Keratinocyte (primary cell): ENCODE measurements at regions not wholly inside any gene's neighbourhood (a gene's known extent, or its start where the extent isn't known, plus 50 kb on each side); places are given as distances from the start of the nearest gene placed in this dataset.
A peak's percentile ranks its signal among the peaks of the same experiment; 100 is the strongest.

Experiments used
- DNase-seq: peaks from one replicate; pipeline ENCODE4 v3.0.0-alpha.2; 2011; ENCODE audit warnings: low read depth, missing footprints, low spot score
- FAIRE-seq: peaks from 2 replicates; lab custom pipeline; 2011; peaks lifted over from hg19 to GRCh38; lab: Jason Lieb, UNC
- H2AFZ ChIP-seq: 2 replicates; pipeline ENCODE4 v1.6.0; 2012; ENCODE audit warnings: low read length, control low read depth, inconsistent platforms; ENCODE audit not compliant: control insufficient read depth
- H3K27ac ChIP-seq: 2 replicates; pipeline ENCODE4 v1.5.1; 2011; ENCODE audit warnings: low read length; ENCODE audit not compliant: control insufficient read depth, insufficient read depth
- H3K27me3 ChIP-seq: 3 replicates; pipeline ENCODE4 v1.6.0; 2011; ENCODE audit warnings: low read length; ENCODE audit not compliant: control insufficient read depth, insufficient read depth; ENCODE audit errors: extremely low read depth
- H3K36me3 ChIP-seq, 2 experiments: 2 replicates in 1 of 2; 3 replicates in 1 of 2; pipeline ENCODE4 v1.5.1; 2011; ENCODE audit warnings: low read length in 2 of 2, mild to moderate bottlenecking in 1 of 2; ENCODE audit not compliant: control insufficient read depth in 2 of 2, insufficient read depth in 2 of 2; ENCODE audit errors: extremely low read depth in 1 of 2
- H3K4me1 ChIP-seq: 3 replicates; pipeline ENCODE4 v1.5.1; 2011; ENCODE audit warnings: low read length; ENCODE audit not compliant: control insufficient read depth, insufficient read depth; ENCODE audit errors: extremely low read depth
- H3K4me2 ChIP-seq: 3 replicates; pipeline ENCODE4 v1.6.0; 2011; ENCODE audit warnings: low read depth, low read length; ENCODE audit not compliant: control insufficient read depth, insufficient read depth; ENCODE audit errors: extremely low read depth
- H3K4me3 ChIP-seq, 3 experiments: fragments of 200-600 bp in 1 of 3; sonication (generic) in 1 of 3; 2 replicates in 2 of 3; 3 replicates in 1 of 3; pipeline ENCODE4 v1.5.1; 2011 to 2016; ENCODE audit warnings: low read length in 3 of 3, mild to moderate bottlenecking in 3 of 3, control low read depth in 2 of 3, inconsistent platforms in 1 of 3, low read depth in 1 of 3, mixed read lengths in 1 of 3, mixed run types in 1 of 3, moderate library complexity in 1 of 3; ENCODE audit not compliant: control insufficient read depth in 2 of 3, insufficient read depth in 2 of 3; ENCODE audit errors: extremely low read depth in 1 of 3
- H3K79me2 ChIP-seq: 2 replicates; pipeline ENCODE4 v1.6.0; 2012; ENCODE audit warnings: low read length; ENCODE audit not compliant: control insufficient read depth, insufficient read depth
- H3K9ac ChIP-seq: 3 replicates; pipeline ENCODE4 v1.6.0; 2011; ENCODE audit warnings: low read length; ENCODE audit not compliant: control insufficient read depth, insufficient read depth; ENCODE audit errors: extremely low read depth
- H3K9me1 ChIP-seq: 3 replicates; pipeline ENCODE4 v1.6.0; 2011; ENCODE audit warnings: low read length; ENCODE audit not compliant: control insufficient read depth, insufficient read depth; ENCODE audit errors: extremely low read depth
- H3K9me3 ChIP-seq: 2 replicates; pipeline ENCODE4 v1.5.1; 2012; ENCODE audit warnings: low read depth, low read length; ENCODE audit not compliant: control insufficient read depth
- H4K20me1 ChIP-seq: 3 replicates; pipeline ENCODE4 v1.6.0; 2011; ENCODE audit warnings: low read length; ENCODE audit not compliant: control insufficient read depth, insufficient read depth; ENCODE audit errors: extremely low read depth
- CTCF ChIP-seq, 3 experiments: IDR thresholded peaks in 1 of 3; conservative IDR thresholded peaks in 1 of 3; optimal IDR thresholded peaks in 1 of 3; 2 replicates in 2 of 3; 3 replicates in 1 of 3; pipeline versions ENCODE3 to v1.5.1; 2011; ENCODE audit warnings: low read length in 3 of 3, mild to moderate bottlenecking in 3 of 3, moderate library complexity in 2 of 3, control low read depth in 1 of 3, inconsistent platforms in 1 of 3; ENCODE audit not compliant: insufficient read depth in 2 of 3; ENCODE audit errors: extremely low read depth in 1 of 3
- EZH2 ChIP-seq: IDR thresholded peaks from one replicate; pipeline ENCODE4 v1.6.1; 2012; ENCODE audit warnings: inconsistent platforms, mild to moderate bottlenecking, low read length, moderate library complexity
- dilution Hi-C: fragments of 300-500 bp; cut with MboI; formaldehyde crosslinking; loops from one replicate; pipeline ENCODE4 v1.7.0; 2020; ENCODE audit warnings: low sequenced_read_pairs; ENCODE audit not compliant: extremely low pct_ligation_motif_present

DNA sequence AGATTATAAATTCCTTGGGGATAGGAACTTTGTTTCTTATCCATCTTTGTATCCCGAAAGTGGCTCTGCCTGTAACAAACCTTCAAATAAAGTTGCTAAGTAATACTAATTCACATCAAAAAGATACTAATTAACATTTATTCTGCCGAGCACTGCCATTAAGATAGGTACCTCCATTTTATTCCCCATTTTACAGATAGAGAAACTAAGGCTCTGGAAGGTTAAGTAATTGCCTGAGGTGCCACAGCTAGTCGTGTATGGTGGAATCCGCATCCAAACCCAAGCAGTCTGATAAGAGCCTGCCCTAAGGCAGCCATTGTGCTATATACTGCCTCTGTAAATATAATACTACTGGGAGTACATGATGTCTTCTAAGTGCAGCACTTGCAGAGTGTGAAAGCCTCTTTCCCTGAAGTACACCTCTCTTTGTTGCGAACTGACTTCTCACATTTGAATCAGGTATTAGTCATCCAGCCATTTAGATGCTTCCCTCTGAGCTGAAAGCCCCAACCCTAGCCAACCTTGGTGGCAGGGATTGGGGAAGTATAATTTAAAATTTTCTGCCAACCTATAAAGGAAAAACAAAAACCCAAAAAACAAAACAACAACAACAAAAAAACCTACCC, 78.5 kb upstream of the CHD2 start:
- peak overlapping the region; percentile 89 for H3K27ac ChIP-seq
- no peak overlapping the region for H3K4me3 ChIP-seq
- TF ChIP-seq EZH2 (no peak), CTCF (optimal IDR thresholded peaks at IDR 0.05 in 1 of 3, IDR thresholded peaks at IDR 0.05 in 1 of 3, conservative IDR thresholded peaks at IDR 0.05 in 1 of 3; ENCODE audit: extremely low read depth in 1 of 3, insufficient read depth in 2 of 3, low read length in 3 of 3) (no peak)
- dilution Hi-C loops, result loop anchor here (25.0 kb wide), 1 partner anchor 91 kb away; the partner anchor contains the start of gene CHD2
- H3K9me3 ChIP-seq, result no peaks in the 10 kb centered on the region
- H3K27me3 ChIP-seq, result no peaks in the 10 kb centered on the region
- H3K4me1 ChIP-seq, result peaks cover 52% of the 10 kb centered on the region
- H3K4me2 ChIP-seq, result peak overlapping the region; percentile 35
- DNase-seq, result no peak
- no peaks in the 10 kb centered on the region for H3K9me1 ChIP-seq
- no peaks in the 10 kb centered on the region for H3K79me2 ChIP-seq
- FAIRE-seq, result peak; percentile 87
- peak overlapping the region; percentile 2 for H2AFZ ChIP-seq
- peak overlapping the region; percentile 8 for H3K9ac ChIP-seq
- no peaks in the 10 kb centered on the region for H4K20me1 ChIP-seq
- no peaks in the 10 kb centered on the region for H3K36me3 ChIP-seq

DNA sequence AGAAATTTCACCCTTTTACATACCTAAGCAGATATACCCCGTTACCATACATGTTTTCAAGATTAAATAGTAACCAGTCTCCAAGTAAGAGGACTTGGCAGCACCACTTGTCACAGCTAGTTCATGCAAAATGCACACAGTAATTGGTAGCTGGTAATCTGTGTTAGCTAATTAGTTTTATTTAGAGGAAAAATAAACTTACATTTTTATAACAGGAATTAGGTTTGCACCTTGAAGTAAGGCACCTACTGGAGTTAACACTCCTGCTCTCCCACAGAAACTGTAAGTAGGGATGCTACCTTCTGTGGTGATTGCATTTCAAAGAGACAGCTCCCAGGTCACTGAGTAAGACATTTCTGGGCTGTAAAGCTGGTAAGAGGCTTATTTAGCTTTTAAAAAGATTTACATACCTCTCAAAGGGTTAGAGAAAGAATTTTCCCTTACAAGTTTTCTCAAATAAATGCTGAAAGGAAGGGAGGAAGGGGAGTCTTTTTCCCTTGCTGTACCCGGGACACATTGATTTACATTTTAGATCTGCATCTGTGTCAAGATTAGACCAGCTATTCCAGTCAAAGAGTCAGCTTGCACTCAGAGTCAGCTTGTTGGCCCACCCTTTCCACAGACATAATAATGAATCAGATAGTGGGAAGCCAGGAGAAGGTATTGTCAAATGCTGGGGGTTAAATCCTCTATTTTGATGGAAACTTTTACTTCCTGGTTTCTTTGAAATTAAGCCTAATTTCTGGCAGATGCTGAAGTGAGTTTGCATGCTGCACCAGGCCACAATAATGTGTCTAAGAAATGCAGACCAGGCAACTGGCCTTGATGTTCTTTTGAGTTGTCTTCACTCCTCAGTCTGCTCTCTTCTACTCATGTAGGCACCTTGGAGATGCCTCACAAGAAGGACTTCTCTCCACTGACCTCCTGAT, 77.6 kb upstream of the CHD2 start:
- peak; percentile 26 for FAIRE-seq
- no peaks in the 10 kb centered on the region for H3K27me3 ChIP-seq
- H3K4me1 ChIP-seq, result peaks cover 49% of the 10 kb centered on the region
- peak overlapping the region; percentile 89 for H3K27ac ChIP-seq
- no peaks in the 10 kb centered on the region for H3K36me3 ChIP-seq
- H3K4me2 ChIP-seq, result peak overlapping the region; percentile 35
- no peak for TF ChIP-seq CTCF (optimal IDR thresholded peaks at IDR 0.05 in 1 of 3, IDR thresholded peaks at IDR 0.05 in 1 of 3, conservative IDR thresholded peaks at IDR 0.05 in 1 of 3; ENCODE audit: extremely low read depth in 1 of 3, insufficient read depth in 2 of 3, low read length in 3 of 3)
- no peak for TF ChIP-seq EZH2
- no peaks in the 10 kb centered on the region for H3K9me1 ChIP-seq
- no peaks in the 10 kb centered on the region for H3K9me3 ChIP-seq
- dilution Hi-C loops, result loop anchor here (25.0 kb wide), 1 partner anchor 90 kb away; the partner anchor contains the start of gene CHD2
- H4K20me1 ChIP-seq, result no peaks in the 10 kb centered on the region
- H2AFZ ChIP-seq, result peak overlapping the region; percentile 35
- H3K9ac ChIP-seq, result peak overlapping the region; percentile 10
- no peak for DNase-seq
- H3K4me3 ChIP-seq, result no peak overlapping the region
- no peaks in the 10 kb centered on the region for H3K79me2 ChIP-seq
